ENCODE measurements at regions not wholly inside any gene's neighbourhood (a gene's known extent, or its start where the extent isn't known, plus 50 kb on each side); places are given as distances from the start of the nearest gene placed in this dataset.

- TF ChIP-seq GATA2 (IDR thresholded peaks at IDR 0.05; ENCODE audit: low read depth, low read length) (no peak), GATA3 (IDR thresholded peaks at IDR 0.05; ENCODE audit: low read depth, low read length) (no peak)
Observed at GRCh38 chr22:48222742-48223487, 1460.5 kb downstream of the TBC1D22A start.
